ENCODE measurements at regions not wholly inside any gene's neighbourhood (a gene's known extent, or its start where the extent isn't known, plus 50 kb on each side); places are given as distances from the start of the nearest gene placed in this dataset.

DNA sequence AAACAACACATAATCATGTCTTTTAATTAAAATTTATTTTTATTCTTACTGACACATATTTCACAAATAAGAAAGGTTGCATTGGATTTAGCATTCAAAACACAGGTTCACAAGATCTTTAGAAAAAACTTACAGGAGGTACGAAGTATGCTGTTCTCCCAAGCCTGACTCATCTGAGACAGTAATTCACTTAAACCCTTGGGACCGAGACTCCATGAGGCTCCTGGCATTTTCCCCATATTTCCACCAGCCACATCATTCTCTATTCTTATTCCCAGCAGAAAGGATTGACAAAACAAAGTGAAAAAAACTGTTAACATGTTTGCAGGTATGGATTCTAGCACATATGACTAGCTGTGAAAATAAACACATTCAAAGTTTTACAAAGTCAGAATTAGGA lies 52.6 kb downstream of the CNTN3 start:
- no peak for TF ChIP-seq CTCF (IDR thresholded peaks at IDR 0.05; ENCODE audit: low read depth, low read length)
- no peak for TF ChIP-seq POLR2A (IDR thresholded peaks at IDR 0.05; ENCODE audit: extremely low read depth, insufficient read length)
